MCF 10A (cell line): ENCODE measurements at regions not wholly inside any gene's neighbourhood (a gene's known extent, or its start where the extent isn't known, plus 50 kb on each side); places are given as distances from the start of the nearest gene placed in this dataset.

Experiments used
- BruUV-seq: library from RNA; stranded (reverse); fragments of 400-500 nt; replicated peaks from 2 replicates; lab custom pipeline; 2021; lab: Mats Ljungman, UMichigan
- CTCF ChIA-PET: fragments of 300-600 bp; sonication (Branson Sonifier 250); formaldehyde crosslinking; extraction: SDS; loops from one replicate; lab custom pipeline; 2021; ENCODE audit warnings: antibody characterized with exemption, inconsistent platforms; lab: Yijun Ruan, JAX
- POLR2A ChIA-PET: fragments of 300-600, 350-650 bp; sonication (Branson Sonifier 250); formaldehyde crosslinking; extraction: SDS; loops from one replicate; lab custom pipeline; 2020; ENCODE audit warnings: antibody characterized with exemption, inconsistent platforms; lab: Yijun Ruan, JAX
- DNase-seq: peaks from one replicate; pipeline ENCODE4 v3.0.0-alpha.2; 2018; ENCODE audit not compliant: unreplicated experiment
- H3K27ac Mint-ChIP-seq: one replicate; pipeline ENCODE4 v1.8.0; 2022; ENCODE audit warnings: mild to moderate bottlenecking, low read depth, mixed read lengths; ENCODE audit not compliant: unreplicated experiment
- H3K27me3 Mint-ChIP-seq: one replicate; pipeline ENCODE4 v1.8.0; 2022; ENCODE audit warnings: mixed read lengths; ENCODE audit not compliant: insufficient read depth, unreplicated experiment
- H3K36me3 Mint-ChIP-seq: one replicate; pipeline ENCODE4 v1.8.0; 2022; ENCODE audit warnings: mild to moderate bottlenecking, moderate library complexity, mixed read lengths; ENCODE audit not compliant: insufficient read depth, unreplicated experiment
- H3K4me1 Mint-ChIP-seq: one replicate; pipeline ENCODE4 v1.8.0; 2022; ENCODE audit warnings: mixed read lengths; ENCODE audit not compliant: insufficient read depth, unreplicated experiment
- H3K4me3 Mint-ChIP-seq: one replicate; pipeline ENCODE4 v1.8.0; 2022; ENCODE audit warnings: mild to moderate bottlenecking, moderate library complexity, mixed read lengths; ENCODE audit not compliant: unreplicated experiment
- H3K9me3 Mint-ChIP-seq: one replicate; pipeline ENCODE4 v1.8.0; 2022; ENCODE audit warnings: mixed read lengths; ENCODE audit not compliant: unreplicated experiment
- intact Hi-C: fragments of 100-400 bp; cut with micrococcal nuclease; formaldehyde crosslinking; loops from 2 replicates; pipeline ENCODE4 v1.14.1; 2022
- TF ChIP-seq, protein P1 (sequence below): fragments of 200-600 bp; IDR thresholded peaks from one replicate; pipeline ENCODE4 v1.8.0; 2022; ENCODE audit warnings: antibody characterized with exemption, mild to moderate bottlenecking; ENCODE audit not compliant: unreplicated experiment

GRCh38 chr18:66874812-66875474 lies 271.1 kb upstream of the CDH19 start:
- TF ChIP-seq, protein P1, sequence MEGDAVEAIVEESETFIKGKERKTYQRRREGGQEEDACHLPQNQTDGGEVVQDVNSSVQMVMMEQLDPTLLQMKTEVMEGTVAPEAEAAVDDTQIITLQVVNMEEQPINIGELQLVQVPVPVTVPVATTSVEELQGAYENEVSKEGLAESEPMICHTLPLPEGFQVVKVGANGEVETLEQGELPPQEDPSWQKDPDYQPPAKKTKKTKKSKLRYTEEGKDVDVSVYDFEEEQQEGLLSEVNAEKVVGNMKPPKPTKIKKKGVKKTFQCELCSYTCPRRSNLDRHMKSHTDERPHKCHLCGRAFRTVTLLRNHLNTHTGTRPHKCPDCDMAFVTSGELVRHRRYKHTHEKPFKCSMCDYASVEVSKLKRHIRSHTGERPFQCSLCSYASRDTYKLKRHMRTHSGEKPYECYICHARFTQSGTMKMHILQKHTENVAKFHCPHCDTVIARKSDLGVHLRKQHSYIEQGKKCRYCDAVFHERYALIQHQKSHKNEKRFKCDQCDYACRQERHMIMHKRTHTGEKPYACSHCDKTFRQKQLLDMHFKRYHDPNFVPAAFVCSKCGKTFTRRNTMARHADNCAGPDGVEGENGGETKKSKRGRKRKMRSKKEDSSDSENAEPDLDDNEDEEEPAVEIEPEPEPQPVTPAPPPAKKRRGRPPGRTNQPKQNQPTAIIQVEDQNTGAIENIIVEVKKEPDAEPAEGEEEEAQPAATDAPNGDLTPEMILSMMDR: no peak
- intact Hi-C loops: loop anchor here (5.0 kb wide), 1 partner anchor 1148 kb away; no protein-coding TSS in a partner anchor
- Mint-ChIP-seq H3K4me3 (no peak overlapping the region), H3K27ac (no peak overlapping the region), H3K9me3 (no peaks in the 10 kb centered on the region), H3K36me3 (no peaks in the 10 kb centered on the region), H3K27me3 (peaks cover 22% of the 10 kb centered on the region), H3K4me1 (no peaks in the 10 kb centered on the region)
- ChIA-PET POLR2A (no interaction called here), CTCF (interaction anchor here (0.5 to 1.4 kb wide), 3 partner anchors 157 to 342 kb away, joined by 3 to 5 read pairs (median 4); no protein-coding TSS in a partner anchor)
- BruUV-seq: no TSS peak
- no peak for DNase-seq

DNA sequence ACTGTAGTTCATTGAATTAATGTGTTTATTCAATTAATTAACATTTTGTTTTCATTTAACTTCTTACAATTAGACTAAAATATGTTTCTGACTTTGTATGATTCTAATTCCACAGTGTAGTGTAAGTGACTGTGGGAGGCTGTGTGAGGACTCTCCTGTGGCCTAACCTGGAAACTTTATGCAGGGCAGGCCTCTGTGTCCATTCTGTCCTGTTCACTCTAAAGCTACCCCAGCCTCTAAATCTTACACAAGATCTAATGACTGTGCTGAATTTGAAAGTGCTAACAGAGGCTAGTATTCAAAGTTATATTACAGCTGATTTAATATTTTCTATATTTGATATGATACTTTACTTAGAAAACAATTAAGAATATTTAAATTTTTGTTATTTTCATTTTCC lies 270.5 kb upstream of the CDH19 start:
- Mint-ChIP-seq H3K4me1 (no peaks in the 10 kb centered on the region), H3K27ac (no peak overlapping the region), H3K9me3 (no peaks in the 10 kb centered on the region), H3K27me3 (peaks cover 27% of the 10 kb centered on the region), H3K36me3 (no peaks in the 10 kb centered on the region), H3K4me3 (no peak overlapping the region)
- TF ChIP-seq, protein P1: no peak
- BruUV-seq: no TSS peak
- POLR2A ChIA-PET: no interaction called here
- CTCF ChIA-PET: interaction anchor here (0.9 to 1.4 kb wide), 4 partner anchors 268 to 342 kb away, joined by 3 to 5 read pairs (median 4); no protein-coding TSS in a partner anchor
- intact Hi-C loops: loop anchor here (5.0 kb wide), 1 partner anchor 1147 kb away; no protein-coding TSS in a partner anchor
- DNase-seq: no peak

- intact Hi-C loops: loop anchor here (5.0 kb wide), 1 partner anchor 1147 kb away; no protein-coding TSS in a partner anchor
- DNase-seq: no peak
- TF ChIP-seq, protein P1: no peak
- BruUV-seq: no TSS peak
- Mint-ChIP-seq H3K4me3 (no peak overlapping the region), H3K4me1 (no peaks in the 10 kb centered on the region), H3K27ac (no peak overlapping the region), H3K27me3 (peaks cover 32% of the 10 kb centered on the region), H3K36me3 (no peaks in the 10 kb centered on the region), H3K9me3 (no peaks in the 10 kb centered on the region)
- ChIA-PET CTCF (interaction anchor here (0.8 to 1.4 kb wide), 5 partner anchors 11 to 314 kb away, joined by 3 to 5 read pairs (median 5); no protein-coding TSS in a partner anchor), POLR2A (interaction anchor here (0.7 kb wide), 1 partner anchor 369 kb away, joined by 3 read pairs; no protein-coding TSS in a partner anchor)
Measured at GRCh38 chr18:66873899-66874298, 270.0 kb upstream of the CDH19 start.

- POLR2A ChIA-PET: interaction anchor here (0.7 kb wide), 1 partner anchor 121 kb away, joined by 3 read pairs; no protein-coding TSS in a partner anchor
- BruUV-seq: no TSS peak
- intact Hi-C loops: loop anchor here (1.0 to 5.0 kb wide), 2 partner anchors 312 to 1145 kb away; no protein-coding TSS in a partner anchor
Measured at GRCh38 chr18:66872277-66872676, 268.4 kb upstream of the CDH19 start.

More at GRCh38 chr18:66872277-66872676, 268.4 kb upstream of the CDH19 start:
- H3K4me3 Mint-ChIP-seq: no peak overlapping the region
- peaks cover 31% of the 10 kb centered on the region for H3K27me3 Mint-ChIP-seq
- DNase-seq: peak; percentile 24
- no peaks in the 10 kb centered on the region for H3K9me3 Mint-ChIP-seq
- H3K36me3 Mint-ChIP-seq: no peaks in the 10 kb centered on the region
- CTCF ChIA-PET: interaction anchor here (0.5 to 1.3 kb wide), 10 partner anchors 25 to 314 kb away, joined by 3 to 4 read pairs (median 3); no protein-coding TSS in a partner anchor
- H3K4me1 Mint-ChIP-seq: no peaks in the 10 kb centered on the region
- TF ChIP-seq, protein P1: peak; percentile 34
- no peak overlapping the region for H3K27ac Mint-ChIP-seq
